Endodermal cell (in vitro differentiated cells): ENCODE measurements at regions not wholly inside any gene's neighbourhood (a gene's known extent, or its start where the extent isn't known, plus 50 kb on each side); places are given as distances from the start of the nearest gene placed in this dataset.

Experiments
- DNase-seq: peaks from one replicate; pipeline ENCODE4 v3.0.0-alpha.2; 2017
- H3K27ac ChIP-seq: 2 replicates; pipeline ENCODE4 v1.5.1; 2013; ENCODE audit warnings: mild to moderate bottlenecking, low read depth, low read length, moderate library complexity
- H3K27me3 ChIP-seq: 2 replicates; pipeline ENCODE4 v1.6.1; 2013; ENCODE audit warnings: mild to moderate bottlenecking, low read length, moderate library complexity; ENCODE audit not compliant: insufficient read depth, control insufficient read depth, poor library complexity, severe bottlenecking
- H3K36me3 ChIP-seq: 2 replicates; pipeline ENCODE4 v1.7.0; 2013; ENCODE audit warnings: mild to moderate bottlenecking, low read length, moderate library complexity; ENCODE audit not compliant: control insufficient read depth, insufficient read depth
- H3K4me1 ChIP-seq: one replicate; pipeline ENCODE4 v1.7.0; 2013; ENCODE audit warnings: low read length; ENCODE audit not compliant: control insufficient read depth, insufficient read depth
- H3K4me3 ChIP-seq: 2 replicates; pipeline ENCODE4 v1.5.1; 2013; ENCODE audit warnings: mild to moderate bottlenecking, low read length, moderate library complexity
- H3K9ac ChIP-seq: 2 replicates; pipeline ENCODE4 v1.6.1; 2013; ENCODE audit warnings: mild to moderate bottlenecking, low read length, moderate library complexity; ENCODE audit not compliant: poor library complexity, severe bottlenecking; ENCODE audit errors: extremely low read depth
- H3K9me3 ChIP-seq: 2 replicates; pipeline ENCODE4 v1.6.1; 2013; ENCODE audit warnings: mild to moderate bottlenecking, low read length, moderate library complexity; ENCODE audit not compliant: control insufficient read depth
- H3K27ac Mint-ChIP-seq: 2 replicates; pipeline ENCODE4 v1.8.0; 2020; ENCODE audit warnings: mixed read lengths
- H3K27me3 Mint-ChIP-seq: 2 replicates; pipeline ENCODE4 v1.8.0; 2021; ENCODE audit warnings: mild to moderate bottlenecking, mixed read lengths; ENCODE audit not compliant: insufficient read depth
- H3K36me3 Mint-ChIP-seq: 2 replicates; pipeline ENCODE4 v1.8.0; 2020; ENCODE audit warnings: low read depth, mixed read lengths
- H3K4me1 Mint-ChIP-seq: 2 replicates; pipeline ENCODE4 v1.8.0; 2020; ENCODE audit warnings: mixed read lengths
- H3K4me3 Mint-ChIP-seq: 2 replicates; pipeline ENCODE4 v1.8.0; 2020; ENCODE audit warnings: mild to moderate bottlenecking, moderate library complexity, mixed read lengths
- H3K9me3 Mint-ChIP-seq: 2 replicates; pipeline ENCODE4 v1.8.0; 2020; ENCODE audit warnings: mild to moderate bottlenecking, mixed read lengths
- CTCF ChIP-seq: fragments of 200-600 bp; sonication (generic); conservative IDR thresholded peaks from 2 replicates; pipeline ENCODE4 v1.5.0; 2021; ENCODE audit warnings: antibody characterized with exemption, mild to moderate bottlenecking
- WGBS, 2 experiments: methylation state at CpG; one replicate each; pipeline versions ENCODE4 v1.1.5 to v1.1.7; 2013; ENCODE audit warnings: missing lambda C conversion rate in 2 of 2, mixed read lengths in 1 of 2; ENCODE audit not compliant: insufficient coverage in 1 of 2, insufficient read length in 1 of 2; 5-methylcytosine and 5-hydroxymethylcytosine counted together

DNA sequence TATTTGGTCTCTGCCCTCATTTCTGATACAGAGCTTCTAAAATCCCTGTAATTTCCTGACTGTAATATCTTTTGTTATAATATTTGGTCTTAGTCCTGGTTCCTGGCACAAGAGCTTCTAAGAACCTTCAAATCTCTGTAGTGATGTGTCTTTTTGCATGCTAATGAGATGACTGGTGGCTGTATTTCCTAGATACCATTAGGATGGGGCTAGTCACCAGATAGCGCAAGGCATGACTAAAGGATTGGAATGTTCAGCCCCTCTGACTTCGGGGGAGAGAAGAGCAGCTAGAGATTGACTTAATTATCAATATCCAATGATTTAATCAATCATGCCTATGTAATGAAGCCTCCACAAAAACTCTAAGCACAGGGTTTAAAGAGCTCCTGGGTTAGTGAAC lies 620.8 kb upstream of the ACVR2A start:
- Mint-ChIP-seq H3K4me3 (no peak overlapping the region), H3K27me3 (no peaks in the 10 kb centered on the region), H3K4me1 (peaks cover 21% of the 10 kb centered on the region), H3K36me3 (peaks cover 4% of the 10 kb centered on the region), H3K27ac (no peak overlapping the region), H3K9me3 (peaks cover 12% of the 10 kb centered on the region)
- Histone ChIP-seq H3K36me3 (no peaks in the 10 kb centered on the region), H3K4me1 (peaks cover 3% of the 10 kb centered on the region), H3K9me3 (peaks cover 18% of the 10 kb centered on the region), H3K4me3 (no peak overlapping the region), H3K9ac (no peak overlapping the region), H3K27ac (no peak overlapping the region), H3K27me3 (no peaks in the 10 kb centered on the region)
- DNase-seq, result no peak
- no peak for TF ChIP-seq CTCF
- WGBS, 2 experiments, result 67 to 87% methylated on average over 1 to 2 of the region's 2 CpGs

- no peak overlapping the region for H3K27ac Mint-ChIP-seq
- no peak overlapping the region for H3K4me3 Mint-ChIP-seq
- H3K9me3 Mint-ChIP-seq, result peaks cover 16% of the 10 kb centered on the region
- 100% methylated on average over 1 of the region's 2 CpGs; no CpG with 5 or more reads in 1 of the 2 experiments for WGBS, 2 experiments
- H3K4me1 ChIP-seq, result peaks cover 3% of the 10 kb centered on the region
- no peak overlapping the region for H3K9ac ChIP-seq
- H3K36me3 ChIP-seq, result no peaks in the 10 kb centered on the region
- no peaks in the 10 kb centered on the region for H3K27me3 Mint-ChIP-seq
- H3K4me1 Mint-ChIP-seq, result peaks cover 21% of the 10 kb centered on the region
- DNase-seq, result no peak
- no peak overlapping the region for H3K4me3 ChIP-seq
- H3K36me3 Mint-ChIP-seq, result peaks cover 4% of the 10 kb centered on the region
- H3K9me3 ChIP-seq, result peaks cover 22% of the 10 kb centered on the region
- TF ChIP-seq CTCF, result no peak
- no peaks in the 10 kb centered on the region for H3K27me3 ChIP-seq
- H3K27ac ChIP-seq, result no peak overlapping the region
Measured at GRCh38 chr2:147223553-147224060, 621.2 kb upstream of the ACVR2A start.

DNA sequence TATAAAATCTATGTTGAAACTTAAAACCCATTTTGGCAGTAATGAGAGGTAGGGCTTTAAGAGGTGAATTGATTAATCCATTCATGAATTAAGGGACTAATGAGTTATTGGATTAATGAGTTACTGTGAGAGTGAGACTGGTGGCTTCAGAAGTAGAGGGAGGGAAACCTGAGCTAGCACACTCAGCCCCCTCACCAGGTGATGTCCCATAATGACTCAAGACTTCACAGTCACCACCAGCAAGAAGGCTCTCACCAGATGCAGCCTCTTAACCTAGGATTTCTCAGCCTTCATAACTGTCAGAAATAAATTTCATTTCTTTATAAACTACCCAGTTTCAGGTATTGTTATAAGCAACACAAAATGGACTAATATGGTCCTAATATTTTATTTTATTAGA lies 621.7 kb upstream of the ACVR2A start:
- H3K36me3 Mint-ChIP-seq, result peaks cover 4% of the 10 kb centered on the region
- no peaks in the 10 kb centered on the region for H3K36me3 ChIP-seq
- no peaks in the 10 kb centered on the region for H3K27me3 ChIP-seq
- peak; percentile 55 for DNase-seq
- H3K9ac ChIP-seq, result no peak overlapping the region
- H3K27me3 Mint-ChIP-seq, result no peaks in the 10 kb centered on the region
- peak; percentile 11 for TF ChIP-seq CTCF
- H3K9me3 ChIP-seq, result peaks cover 26% of the 10 kb centered on the region
- H3K9me3 Mint-ChIP-seq, result peaks cover 16% of the 10 kb centered on the region
- peak overlapping the region; percentile 76 for H3K27ac Mint-ChIP-seq
- H3K27ac ChIP-seq, result no peak overlapping the region
- no peak overlapping the region for H3K4me3 Mint-ChIP-seq
- H3K4me1 ChIP-seq, result peaks cover 3% of the 10 kb centered on the region
- peaks cover 21% of the 10 kb centered on the region for H3K4me1 Mint-ChIP-seq
- peak overlapping the region; percentile 26 for H3K4me3 ChIP-seq
